HAP-1 (cell line): ENCODE measurements at regions not wholly inside any gene's neighbourhood (a gene's known extent, or its start where the extent isn't known, plus 50 kb on each side); places are given as distances from the start of the nearest gene placed in this dataset.
A peak's percentile ranks its signal among the peaks of the same experiment; 100 is the strongest.
"Not testable (repeated sequence)": the region's sequence is repeated elsewhere in the genome, so short reads cannot be mapped to it uniquely, and the experiment has no call there.

ENCODE experiments used
- DNase-seq, 2 experiments: peaks; one replicate each; pipeline ENCODE4 v3.0.0-alpha.2; 2016 to 2020; ENCODE audit warnings: low spot score in 2 of 2
- H3K27me3 ChIP-seq: fragments of 250-450 bp; sonication (Bioruptor Pico); 2 replicates; pipeline ENCODE4 v1.5.1; 2020; ENCODE audit warnings: low read depth, mild to moderate bottlenecking, moderate library complexity
- H3K36me3 ChIP-seq: fragments of 250-450 bp; sonication (Bioruptor Pico); replicated peaks from 2 replicates; pipeline ENCODE4 v1.5.1; 2020; ENCODE audit warnings: mild to moderate bottlenecking
- H3K4me1 ChIP-seq: fragments of 250-450 bp; sonication (Bioruptor Pico); 2 replicates; pipeline ENCODE4 v1.5.1; 2020; ENCODE audit warnings: mild to moderate bottlenecking
- H3K4me3 ChIP-seq: fragments of 250-450 bp; sonication (Bioruptor Pico); 2 replicates; pipeline ENCODE4 v1.5.1; 2020; ENCODE audit warnings: mild to moderate bottlenecking, moderate library complexity
- H3K9me3 ChIP-seq: fragments of 250-450 bp; sonication (Bioruptor Pico); 2 replicates; pipeline ENCODE4 v1.5.1; 2020; ENCODE audit warnings: mild to moderate bottlenecking, moderate library complexity
- in situ Hi-C: fragments of 300-500 bp; cut with MboI; formaldehyde crosslinking; loops from 3 replicates; pipeline ENCODE4 v1.14.3; 2020; ENCODE audit warnings: low sequenced_read_pairs, inconsistent platforms, mixed read lengths

GRCh38 chrX:99988532-99988931 lies 421.5 kb downstream of the PCDH19 start:
- DNase-seq, in situ Hi-C loops, H3K4me1 ChIP-seq: not testable (repeated sequence)

GRCh38 chrX:99973572-99974226 lies 436.4 kb downstream of the PCDH19 start:
- H3K4me3 ChIP-seq = no peak overlapping the region
- in situ Hi-C loops = no loop called here
- no peak for DNase-seq
- no peaks in the 10 kb centered on the region for H3K9me3 ChIP-seq
- peaks cover 3% of the 10 kb centered on the region for H3K27me3 ChIP-seq
- no peaks in the 10 kb centered on the region for H3K36me3 ChIP-seq
- no peaks in the 10 kb centered on the region for H3K4me1 ChIP-seq

More at GRCh38 chrX:99988532-99988931, 421.5 kb downstream of the PCDH19 start:
- H3K36me3 ChIP-seq, H3K4me3 ChIP-seq, H3K27me3 ChIP-seq, H3K9me3 ChIP-seq: not testable (repeated sequence)

- H3K4me3 ChIP-seq = no peak overlapping the region
- in situ Hi-C loops = no loop called here
- no peak for DNase-seq
- no peaks in the 10 kb centered on the region for H3K36me3 ChIP-seq
- H3K27me3 ChIP-seq = peaks cover 5% of the 10 kb centered on the region
- no peaks in the 10 kb centered on the region for H3K4me1 ChIP-seq
- H3K9me3 ChIP-seq = no peaks in the 10 kb centered on the region
Measured at GRCh38 chrX:99939883-99940232, 470.2 kb downstream of the PCDH19 start.

GRCh38 chrX:99939206-99939882 lies 470.7 kb downstream of the PCDH19 start:
- in situ Hi-C loops, H3K36me3 ChIP-seq, H3K4me1 ChIP-seq, DNase-seq, H3K4me3 ChIP-seq, H3K27me3 ChIP-seq, H3K9me3 ChIP-seq: not testable (repeated sequence)

DNA sequence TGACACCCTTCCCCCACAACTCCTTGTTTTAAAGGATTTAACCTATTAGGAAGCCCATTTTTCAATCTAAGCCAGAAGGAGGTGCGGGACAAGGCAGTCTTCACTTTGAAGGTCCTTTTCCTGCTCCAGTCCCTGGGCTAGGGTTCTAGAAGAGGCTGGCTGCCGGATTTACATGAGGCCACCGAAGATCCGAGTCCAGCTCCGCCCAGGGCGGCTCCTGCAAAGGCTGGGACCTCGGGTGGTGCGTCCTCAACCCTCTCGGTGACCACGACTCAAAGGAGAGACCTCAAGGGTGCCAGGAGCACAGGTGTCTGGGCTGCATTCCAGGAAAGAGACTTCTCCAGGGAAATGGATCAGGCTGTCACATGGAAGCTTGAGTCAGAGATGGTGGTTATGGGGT lies 471.6 kb downstream of the PCDH19 start:
- Histone ChIP-seq H3K4me3 (no peak overlapping the region), H3K9me3 (no peaks in the 10 kb centered on the region), H3K36me3 (no peaks in the 10 kb centered on the region), H3K4me1 (no peaks in the 10 kb centered on the region), H3K27me3 (peaks cover 5% of the 10 kb centered on the region)
- in situ Hi-C loops = no loop called here
- no peak for DNase-seq

- no peaks in the 10 kb centered on the region for H3K36me3 ChIP-seq
- DNase-seq = no peak
- in situ Hi-C loops = no loop called here
- no peak overlapping the region for H3K4me3 ChIP-seq
- no peaks in the 10 kb centered on the region; the same call in 1 of the 2 replicates for H3K27me3 ChIP-seq
- H3K9me3 ChIP-seq = no peaks in the 10 kb centered on the region
- H3K4me1 ChIP-seq = no peaks in the 10 kb centered on the region
Measured at GRCh38 chrX:99933865-99934264, 476.2 kb downstream of the PCDH19 start.

- peaks cover 2% of the 10 kb centered on the region; the same call in 1 of the 2 replicates for H3K27me3 ChIP-seq
- H3K9me3 ChIP-seq = no peaks in the 10 kb centered on the region
- no peak overlapping the region for H3K4me3 ChIP-seq
- no peaks in the 10 kb centered on the region for H3K36me3 ChIP-seq
- in situ Hi-C loops = no loop called here
- DNase-seq = no peak
- no peaks in the 10 kb centered on the region for H3K4me1 ChIP-seq
Measured at GRCh38 chrX:99914635-99915034, 495.4 kb downstream of the PCDH19 start.

- H3K36me3 ChIP-seq = no peaks in the 10 kb centered on the region
- H3K9me3 ChIP-seq = no peaks in the 10 kb centered on the region
- in situ Hi-C loops = no loop called here
- H3K27me3 ChIP-seq = 0 out of 2 replicates have a peak, but pooled peaks cover 2% of the 10 kb centered on the region
- DNase-seq = no peak
- H3K4me3 ChIP-seq = no peak overlapping the region
- no peaks in the 10 kb centered on the region for H3K4me1 ChIP-seq
Measured at GRCh38 chrX:99913611-99914010, 496.5 kb downstream of the PCDH19 start.

- no peak for DNase-seq
- Histone ChIP-seq H3K9me3 (no peaks in the 10 kb centered on the region), H3K4me3 (no peak overlapping the region), H3K4me1 (no peaks in the 10 kb centered on the region), H3K27me3 (0 out of 2 replicates have a peak, but pooled peaks cover 2% of the 10 kb centered on the region), H3K36me3 (no peaks in the 10 kb centered on the region)
- in situ Hi-C loops = no loop called here
Measured at GRCh38 chrX:99909946-99910345, 500.1 kb downstream of the PCDH19 start.

- DNase-seq = no peak
- Histone ChIP-seq H3K27me3 (no peaks in the 10 kb centered on the region), H3K9me3 (no peaks in the 10 kb centered on the region), H3K4me3 (no peak overlapping the region), H3K36me3 (no peaks in the 10 kb centered on the region), H3K4me1 (no peaks in the 10 kb centered on the region)
- in situ Hi-C loops = no loop called here
Measured at GRCh38 chrX:99901091-99901490, 509.0 kb downstream of the PCDH19 start.

- DNase-seq = no peak
- no peaks in the 10 kb centered on the region for H3K9me3 ChIP-seq
- H3K36me3 ChIP-seq = no peaks in the 10 kb centered on the region
- no peaks in the 10 kb centered on the region for H3K4me1 ChIP-seq
- H3K4me3 ChIP-seq = no peak overlapping the region
- in situ Hi-C loops = no loop called here
- no peaks in the 10 kb centered on the region for H3K27me3 ChIP-seq
Measured at GRCh38 chrX:99887918-99888317, 522.2 kb downstream of the PCDH19 start.

GRCh38 chrX:99857455-99857854 lies 552.6 kb downstream of the PCDH19 start:
- Histone ChIP-seq H3K27me3 (no peaks in the 10 kb centered on the region), H3K36me3 (no peaks in the 10 kb centered on the region), H3K4me3 (no peak overlapping the region), H3K9me3 (no peaks in the 10 kb centered on the region), H3K4me1 (no peaks in the 10 kb centered on the region)
- peak in 1 of 2 experiments; percentile 3 for DNase-seq
- in situ Hi-C loops = no loop called here

GRCh38 chrX:99833821-99834220 lies 576.3 kb downstream of the PCDH19 start:
- Histone ChIP-seq H3K36me3 (no peaks in the 10 kb centered on the region), H3K9me3 (no peaks in the 10 kb centered on the region), H3K27me3 (no peaks in the 10 kb centered on the region), H3K4me1 (no peaks in the 10 kb centered on the region), H3K4me3 (no peak overlapping the region)
- no peak for DNase-seq
- in situ Hi-C loops = no loop called here

GRCh38 chrX:99820197-99820596 lies 589.9 kb downstream of the PCDH19 start:
- in situ Hi-C loops = no loop called here
- H3K9me3 ChIP-seq = no peaks in the 10 kb centered on the region
- no peaks in the 10 kb centered on the region for H3K27me3 ChIP-seq
- DNase-seq = no peak
- no peak overlapping the region for H3K4me3 ChIP-seq
- no peaks in the 10 kb centered on the region for H3K4me1 ChIP-seq
- H3K36me3 ChIP-seq = no peaks in the 10 kb centered on the region
